Activated T-helper 1 cell treated with anti-CD3 and anti-CD28 coated beads, Interleukin-12 subunit alpha, Interleukin-12 subunit beta, Interleukin-2, Interleukin-4 antibody, amounts not matched to agents 30 ng/mL and 10 ng/mL and 1 ng/mL, durations not matched to agents 14 hours and 24 hours and 36 hours (primary cell): ENCODE measurements at regions not wholly inside any gene's neighbourhood (a gene's known extent, or its start where the extent isn't known, plus 50 kb on each side); places are given as distances from the start of the nearest gene placed in this dataset.

Source experiments
- DNase-seq: peaks from one replicate; pipeline ENCODE4 v3.0.0; 2021; ENCODE audit warnings: low spot score
- H3K27ac Mint-ChIP-seq: one replicate; pipeline ENCODE4 v1.8.0; 2021; ENCODE audit warnings: mild to moderate bottlenecking, mixed read lengths
- H3K27me3 Mint-ChIP-seq: one replicate; pipeline ENCODE4 v1.8.0; 2022; ENCODE audit warnings: mild to moderate bottlenecking, moderate library complexity, mixed read lengths; ENCODE audit not compliant: insufficient read depth
- H3K36me3 Mint-ChIP-seq: one replicate; pipeline ENCODE4 v1.8.0; 2021; ENCODE audit warnings: low read depth, mixed read lengths
- H3K4me1 Mint-ChIP-seq: one replicate; pipeline ENCODE4 v1.8.0; 2021; ENCODE audit warnings: low read depth, mixed read lengths
- H3K4me3 Mint-ChIP-seq: one replicate; pipeline ENCODE4 v1.8.0; 2021; ENCODE audit warnings: mild to moderate bottlenecking, moderate library complexity, mixed read lengths
- H3K9me3 Mint-ChIP-seq: one replicate; pipeline ENCODE4 v1.8.0; 2021; ENCODE audit warnings: mixed read lengths
- intact Hi-C: fragments of 100-400 bp; cut with micrococcal nuclease; formaldehyde crosslinking; loops from one replicate; pipeline ENCODE4 v1.15.1; 2024

GRCh38 chr6:115740907-115741306 is 319.8 kb downstream of the FRK start:
- Mint-ChIP-seq H3K4me1 (no peaks in the 10 kb centered on the region), H3K36me3 (no peaks in the 10 kb centered on the region), H3K27me3 (no peaks in the 10 kb centered on the region), H3K4me3 (no peak overlapping the region), H3K27ac (no peak overlapping the region), H3K9me3 (peaks cover 4% of the 10 kb centered on the region)
- intact Hi-C loops: no loop called here
- DNase-seq: no peak

- no peak for DNase-seq
- peaks cover 1% of the 10 kb centered on the region for H3K27me3 Mint-ChIP-seq
- no peaks in the 10 kb centered on the region for H3K36me3 Mint-ChIP-seq
- no peak overlapping the region for H3K4me3 Mint-ChIP-seq
- H3K9me3 Mint-ChIP-seq: peaks cover 3% of the 10 kb centered on the region
- H3K4me1 Mint-ChIP-seq: no peaks in the 10 kb centered on the region
- no peak overlapping the region for H3K27ac Mint-ChIP-seq
- intact Hi-C loops: no loop called here
Measured at GRCh38 chr6:115735610-115736009, 325.1 kb downstream of the FRK start.

GRCh38 chr6:115733426-115733825 is 327.3 kb downstream of the FRK start:
- Mint-ChIP-seq H3K4me1 (no peaks in the 10 kb centered on the region), H3K36me3 (no peaks in the 10 kb centered on the region), H3K27ac (no peak overlapping the region), H3K4me3 (no peak overlapping the region), H3K9me3 (peaks cover 3% of the 10 kb centered on the region), H3K27me3 (peaks cover 1% of the 10 kb centered on the region)
- intact Hi-C loops: no loop called here
- no peak for DNase-seq

GRCh38 chr6:115729036-115729435 is 331.7 kb downstream of the FRK start:
- DNase-seq: no peak
- Mint-ChIP-seq H3K36me3 (no peaks in the 10 kb centered on the region), H3K4me3 (no peak overlapping the region), H3K27me3 (no peaks in the 10 kb centered on the region), H3K27ac (no peak overlapping the region), H3K9me3 (peaks cover 3% of the 10 kb centered on the region), H3K4me1 (no peaks in the 10 kb centered on the region)
- intact Hi-C loops: no loop called here

GRCh38 chr6:115728171-115728570 is 332.5 kb downstream of the FRK start:
- Mint-ChIP-seq H3K27ac (no peak overlapping the region), H3K9me3 (peaks cover 3% of the 10 kb centered on the region), H3K36me3 (no peaks in the 10 kb centered on the region), H3K4me3 (no peak overlapping the region), H3K4me1 (no peaks in the 10 kb centered on the region), H3K27me3 (no peaks in the 10 kb centered on the region)
- DNase-seq: no peak
- intact Hi-C loops: no loop called here

- no peak overlapping the region for H3K4me3 Mint-ChIP-seq
- intact Hi-C loops: no loop called here
- H3K27me3 Mint-ChIP-seq: no peaks in the 10 kb centered on the region
- no peaks in the 10 kb centered on the region for H3K4me1 Mint-ChIP-seq
- H3K27ac Mint-ChIP-seq: no peak overlapping the region
- no peaks in the 10 kb centered on the region for H3K9me3 Mint-ChIP-seq
- no peak for DNase-seq
- no peaks in the 10 kb centered on the region for H3K36me3 Mint-ChIP-seq
Measured at GRCh38 chr6:115721564-115721963, 339.1 kb downstream of the FRK start.

- DNase-seq: no peak
- H3K9me3 Mint-ChIP-seq: no peaks in the 10 kb centered on the region
- no peak overlapping the region for H3K27ac Mint-ChIP-seq
- H3K27me3 Mint-ChIP-seq: no peaks in the 10 kb centered on the region
- no peak overlapping the region for H3K4me3 Mint-ChIP-seq
- intact Hi-C loops: no loop called here
- H3K36me3 Mint-ChIP-seq: no peaks in the 10 kb centered on the region
- H3K4me1 Mint-ChIP-seq: no peaks in the 10 kb centered on the region
Measured at GRCh38 chr6:115720900-115721299, 339.8 kb downstream of the FRK start.

GRCh38 chr6:115717472-115717871 is 343.2 kb downstream of the FRK start:
- Mint-ChIP-seq H3K4me1 (no peaks in the 10 kb centered on the region), H3K27me3 (no peaks in the 10 kb centered on the region), H3K9me3 (no peaks in the 10 kb centered on the region), H3K4me3 (no peak overlapping the region), H3K27ac (no peak overlapping the region), H3K36me3 (no peaks in the 10 kb centered on the region)
- intact Hi-C loops: no loop called here
- no peak for DNase-seq

- H3K27ac Mint-ChIP-seq: no peak overlapping the region
- no peak for DNase-seq
- H3K4me1 Mint-ChIP-seq: no peaks in the 10 kb centered on the region
- no peak overlapping the region for H3K4me3 Mint-ChIP-seq
- no peaks in the 10 kb centered on the region for H3K36me3 Mint-ChIP-seq
- intact Hi-C loops: no loop called here
- H3K9me3 Mint-ChIP-seq: no peaks in the 10 kb centered on the region
- H3K27me3 Mint-ChIP-seq: no peaks in the 10 kb centered on the region
Measured at GRCh38 chr6:115717062-115717461, 343.6 kb downstream of the FRK start.

GRCh38 chr6:115712291-115712961 is 348.3 kb downstream of the FRK start:
- H3K27ac Mint-ChIP-seq: no peak overlapping the region

GRCh38 chr6:115708850-115709249 is 351.8 kb downstream of the FRK start:
- intact Hi-C loops: no loop called here

More at GRCh38 chr6:115712291-115712961, 348.3 kb downstream of the FRK start:
- no peaks in the 10 kb centered on the region for H3K36me3 Mint-ChIP-seq
- no peaks in the 10 kb centered on the region for H3K9me3 Mint-ChIP-seq
- intact Hi-C loops: no loop called here
- H3K27me3 Mint-ChIP-seq: no peaks in the 10 kb centered on the region
- H3K4me1 Mint-ChIP-seq: no peaks in the 10 kb centered on the region
- no peak overlapping the region for H3K4me3 Mint-ChIP-seq
- no peak for DNase-seq

GRCh38 chr6:115706981-115707380 is 353.7 kb downstream of the FRK start:
- intact Hi-C loops: no loop called here

More at GRCh38 chr6:115708850-115709249, 351.8 kb downstream of the FRK start:
- Mint-ChIP-seq H3K27me3 (no peaks in the 10 kb centered on the region), H3K9me3 (no peaks in the 10 kb centered on the region), H3K36me3 (no peaks in the 10 kb centered on the region), H3K27ac (no peak overlapping the region), H3K4me3 (no peak overlapping the region), H3K4me1 (no peaks in the 10 kb centered on the region)
- DNase-seq: no peak

GRCh38 chr6:115706324-115706723 is 354.4 kb downstream of the FRK start:
- H3K4me3 Mint-ChIP-seq: no peak overlapping the region
- no peak for DNase-seq
- no peaks in the 10 kb centered on the region for H3K4me1 Mint-ChIP-seq
- H3K36me3 Mint-ChIP-seq: no peaks in the 10 kb centered on the region
- intact Hi-C loops: no loop called here
- peaks cover 6% of the 10 kb centered on the region for H3K9me3 Mint-ChIP-seq
- H3K27me3 Mint-ChIP-seq: no peaks in the 10 kb centered on the region
- no peak overlapping the region for H3K27ac Mint-ChIP-seq

More at GRCh38 chr6:115706981-115707380, 353.7 kb downstream of the FRK start:
- H3K27ac Mint-ChIP-seq: no peak overlapping the region
- no peaks in the 10 kb centered on the region for H3K36me3 Mint-ChIP-seq
- no peak for DNase-seq
- H3K4me1 Mint-ChIP-seq: no peaks in the 10 kb centered on the region
- H3K4me3 Mint-ChIP-seq: no peak overlapping the region
- no peaks in the 10 kb centered on the region for H3K27me3 Mint-ChIP-seq
- H3K9me3 Mint-ChIP-seq: peaks cover 3% of the 10 kb centered on the region

GRCh38 chr6:115704028-115704427 is 356.7 kb downstream of the FRK start:
- H3K27me3 Mint-ChIP-seq: no peaks in the 10 kb centered on the region
- H3K4me1 Mint-ChIP-seq: no peaks in the 10 kb centered on the region
- DNase-seq: no peak
- intact Hi-C loops: no loop called here
- no peak overlapping the region for H3K27ac Mint-ChIP-seq
- H3K9me3 Mint-ChIP-seq: peaks cover 6% of the 10 kb centered on the region
- no peak overlapping the region for H3K4me3 Mint-ChIP-seq
- no peaks in the 10 kb centered on the region for H3K36me3 Mint-ChIP-seq
